Osteocyte (in vitro differentiated cells): ENCODE measurements at regions not wholly inside any gene's neighbourhood (a gene's known extent, or its start where the extent isn't known, plus 50 kb on each side); places are given as distances from the start of the nearest gene placed in this dataset.
"Not testable (repeated sequence)": the region's sequence is repeated elsewhere in the genome, so short reads cannot be mapped to it uniquely, and the experiment has no call there.

Experiments used
- DNase-seq: peaks from one replicate; pipeline ENCODE4 v3.0.0; 2021; ENCODE audit warnings: mixed read lengths; ENCODE audit not compliant: unreplicated experiment; ENCODE audit errors: extremely low spot score
- H3K27ac Mint-ChIP-seq: one replicate; pipeline ENCODE4 v1.8.0; 2021; ENCODE audit warnings: mild to moderate bottlenecking, mixed read lengths; ENCODE audit not compliant: unreplicated experiment
- H3K27me3 Mint-ChIP-seq: one replicate; pipeline ENCODE4 v1.8.0; 2021; ENCODE audit warnings: mixed read lengths; ENCODE audit not compliant: unreplicated experiment
- H3K36me3 Mint-ChIP-seq: one replicate; pipeline ENCODE4 v1.8.0; 2021; ENCODE audit warnings: mixed read lengths; ENCODE audit not compliant: unreplicated experiment
- H3K4me1 Mint-ChIP-seq: one replicate; pipeline ENCODE4 v1.8.0; 2021; ENCODE audit warnings: mixed read lengths; ENCODE audit not compliant: unreplicated experiment
- H3K4me3 Mint-ChIP-seq: one replicate; pipeline ENCODE4 v1.8.0; 2021; ENCODE audit warnings: mild to moderate bottlenecking, moderate library complexity, mixed read lengths; ENCODE audit not compliant: unreplicated experiment
- H3K9me3 Mint-ChIP-seq: one replicate; pipeline ENCODE4 v1.8.0; 2021; ENCODE audit warnings: mixed read lengths; ENCODE audit not compliant: unreplicated experiment
- CTCF ChIP-seq: fragments of 200-600 bp; sonication (generic); IDR thresholded peaks from 2 replicates; pipeline ENCODE4 v1.5.0; 2021; ENCODE audit warnings: antibody characterized with exemption, mild to moderate bottlenecking, moderate library complexity

GRCh38 chr13:42380420-42381164 lies 108.6 kb downstream of the AKAP11 start:
- Mint-ChIP-seq H3K36me3 (no peaks in the 10 kb centered on the region), H3K9me3 (no peaks in the 10 kb centered on the region), H3K27ac (no peak overlapping the region), H3K4me3 (no peak overlapping the region), H3K27me3 (peaks cover 22% of the 10 kb centered on the region), H3K4me1 (no peaks in the 10 kb centered on the region)
- TF ChIP-seq CTCF, result no peak
- no peak for DNase-seq

GRCh38 chr13:42381165-42381425 lies 109.1 kb downstream of the AKAP11 start:
- no peaks in the 10 kb centered on the region for H3K4me1 Mint-ChIP-seq
- no peak overlapping the region for H3K4me3 Mint-ChIP-seq
- no peaks in the 10 kb centered on the region for H3K36me3 Mint-ChIP-seq
- H3K27me3 Mint-ChIP-seq, result peaks cover 17% of the 10 kb centered on the region
- H3K27ac Mint-ChIP-seq, result no peak overlapping the region
- no peak for DNase-seq
- TF ChIP-seq CTCF, result no peak
- no peaks in the 10 kb centered on the region for H3K9me3 Mint-ChIP-seq

- H3K27me3 Mint-ChIP-seq, result peaks cover 14% of the 10 kb centered on the region
- H3K27ac Mint-ChIP-seq, H3K36me3 Mint-ChIP-seq, H3K4me3 Mint-ChIP-seq, H3K4me1 Mint-ChIP-seq, DNase-seq, H3K9me3 Mint-ChIP-seq: not testable (repeated sequence)
These were observed 109.5 kb downstream of the AKAP11 start for GRCh38 chr13:42381426-42381825.

- no peak overlapping the region for H3K27ac Mint-ChIP-seq
- H3K9me3 Mint-ChIP-seq, result no peaks in the 10 kb centered on the region
- no peak for DNase-seq
- H3K36me3 Mint-ChIP-seq, result no peaks in the 10 kb centered on the region
- TF ChIP-seq CTCF, result no peak
- no peak overlapping the region for H3K4me3 Mint-ChIP-seq
- no peaks in the 10 kb centered on the region for H3K4me1 Mint-ChIP-seq
- peaks cover 18% of the 10 kb centered on the region for H3K27me3 Mint-ChIP-seq
These were observed 111.1 kb downstream of the AKAP11 start for GRCh38 chr13:42383025-42383424.

- no peaks in the 10 kb centered on the region for H3K9me3 Mint-ChIP-seq
- no peak overlapping the region for H3K27ac Mint-ChIP-seq
- DNase-seq, result no peak
- no peak for TF ChIP-seq CTCF
- H3K36me3 Mint-ChIP-seq, result no peaks in the 10 kb centered on the region
- H3K27me3 Mint-ChIP-seq, result peaks cover 28% of the 10 kb centered on the region
- H3K4me3 Mint-ChIP-seq, result no peak overlapping the region
- no peaks in the 10 kb centered on the region for H3K4me1 Mint-ChIP-seq
These were observed 112.3 kb downstream of the AKAP11 start for GRCh38 chr13:42384265-42384664.

GRCh38 chr13:42388326-42388725 lies 116.4 kb downstream of the AKAP11 start:
- no peaks in the 10 kb centered on the region for H3K36me3 Mint-ChIP-seq

More at GRCh38 chr13:42388326-42388725, 116.4 kb downstream of the AKAP11 start:
- Mint-ChIP-seq H3K27me3 (peaks cover 46% of the 10 kb centered on the region), H3K4me3 (no peak overlapping the region), H3K4me1 (no peaks in the 10 kb centered on the region), H3K27ac (no peak overlapping the region), H3K9me3 (no peaks in the 10 kb centered on the region)
- DNase-seq, result no peak
- TF ChIP-seq CTCF, result no peak
